ENCODE measurements at regions not wholly inside any gene's neighbourhood (a gene's known extent, or its start where the extent isn't known, plus 50 kb on each side); places are given as distances from the start of the nearest gene placed in this dataset.

DNA sequence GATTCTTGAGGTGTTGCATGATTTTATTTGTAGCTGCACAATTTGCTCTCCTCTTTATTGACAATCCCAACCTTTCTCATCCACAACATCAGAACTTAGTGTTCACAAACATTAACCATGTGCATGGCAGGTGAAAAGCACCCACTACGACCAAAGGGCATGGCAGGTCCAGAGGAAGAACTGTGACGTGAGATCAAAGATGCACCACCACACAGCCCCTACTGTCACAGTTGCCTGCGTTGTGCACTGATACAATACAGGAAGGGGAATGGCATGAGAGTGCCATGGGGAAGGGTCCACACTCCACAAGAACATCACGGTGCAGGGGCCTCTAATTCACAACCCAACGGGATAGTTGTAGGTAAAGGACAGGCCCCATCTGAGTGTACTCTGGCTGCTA is 217.1 kb upstream of the PFKP start:
- DNase-seq: no peak

DNA sequence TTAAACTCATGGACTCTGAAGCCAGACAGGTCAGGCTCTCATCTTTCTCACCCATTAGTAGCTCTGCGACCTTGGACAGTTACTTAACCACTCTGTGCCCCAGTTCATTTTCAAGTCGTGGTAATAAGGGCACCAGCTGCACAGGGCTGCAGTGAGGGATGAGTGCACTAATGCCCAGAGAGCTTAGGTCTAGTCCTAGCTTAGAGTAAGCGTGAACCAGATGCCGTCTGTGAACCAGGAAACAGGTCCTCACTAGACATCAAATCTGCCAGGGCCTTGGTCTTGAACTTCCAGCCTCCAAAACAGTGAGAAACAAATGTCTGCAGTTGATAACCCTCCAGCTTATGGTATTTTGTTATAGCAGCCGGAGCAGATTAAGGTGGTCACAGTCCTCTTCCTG is 222.4 kb upstream of the PFKP start:
- no peak for DNase-seq

DNA sequence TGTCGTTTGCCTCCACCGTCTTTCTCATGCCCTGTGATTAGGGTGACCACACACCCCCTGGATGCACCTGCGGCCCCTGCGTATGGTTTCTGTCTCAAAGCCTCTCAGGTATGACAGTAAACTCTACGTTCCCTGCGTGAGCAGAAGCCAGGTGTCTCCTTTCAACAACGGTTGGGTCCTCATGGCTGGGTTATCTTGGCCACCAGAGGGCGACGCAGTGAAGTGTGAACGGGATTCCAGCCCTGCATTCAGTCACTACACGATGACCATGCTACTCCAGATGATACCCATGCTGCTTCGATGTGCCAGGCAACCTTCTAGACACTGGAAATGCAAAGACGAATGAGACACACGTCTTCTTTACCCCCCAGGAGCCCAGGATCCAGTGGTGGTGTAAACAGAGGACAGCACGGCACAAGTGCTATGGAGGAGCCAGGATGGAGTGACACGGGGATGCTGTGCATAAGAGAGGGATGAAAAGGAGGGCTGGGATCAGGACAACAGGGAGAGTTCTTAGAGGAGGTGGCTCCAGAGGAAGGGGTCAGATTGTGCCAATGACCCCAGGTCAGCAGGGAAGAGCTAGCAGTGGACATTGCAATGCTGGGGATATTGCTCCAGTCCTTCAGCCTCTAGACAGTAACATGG is 228.1 kb upstream of the PFKP start:
- no peak for DNase-seq

DNA sequence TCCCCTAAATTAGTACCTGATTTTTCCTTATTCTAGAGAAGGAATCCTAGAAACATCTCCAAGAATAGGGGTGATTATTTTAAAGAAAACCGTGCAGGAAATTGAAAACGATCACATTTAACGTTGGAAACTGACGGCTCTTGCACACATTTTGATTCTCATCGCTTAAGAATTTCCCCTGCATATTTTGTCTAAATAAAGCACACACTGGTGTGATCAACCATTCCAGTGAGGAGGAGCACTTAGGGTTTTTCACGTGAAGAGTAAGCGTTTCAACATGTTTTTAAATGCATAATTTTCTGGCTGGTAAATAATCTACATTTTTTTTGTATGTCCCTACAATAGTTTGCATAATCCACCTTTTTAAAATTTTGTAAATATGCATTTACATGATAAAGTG is 229.7 kb upstream of the PFKP start:
- no peak for DNase-seq

DNA sequence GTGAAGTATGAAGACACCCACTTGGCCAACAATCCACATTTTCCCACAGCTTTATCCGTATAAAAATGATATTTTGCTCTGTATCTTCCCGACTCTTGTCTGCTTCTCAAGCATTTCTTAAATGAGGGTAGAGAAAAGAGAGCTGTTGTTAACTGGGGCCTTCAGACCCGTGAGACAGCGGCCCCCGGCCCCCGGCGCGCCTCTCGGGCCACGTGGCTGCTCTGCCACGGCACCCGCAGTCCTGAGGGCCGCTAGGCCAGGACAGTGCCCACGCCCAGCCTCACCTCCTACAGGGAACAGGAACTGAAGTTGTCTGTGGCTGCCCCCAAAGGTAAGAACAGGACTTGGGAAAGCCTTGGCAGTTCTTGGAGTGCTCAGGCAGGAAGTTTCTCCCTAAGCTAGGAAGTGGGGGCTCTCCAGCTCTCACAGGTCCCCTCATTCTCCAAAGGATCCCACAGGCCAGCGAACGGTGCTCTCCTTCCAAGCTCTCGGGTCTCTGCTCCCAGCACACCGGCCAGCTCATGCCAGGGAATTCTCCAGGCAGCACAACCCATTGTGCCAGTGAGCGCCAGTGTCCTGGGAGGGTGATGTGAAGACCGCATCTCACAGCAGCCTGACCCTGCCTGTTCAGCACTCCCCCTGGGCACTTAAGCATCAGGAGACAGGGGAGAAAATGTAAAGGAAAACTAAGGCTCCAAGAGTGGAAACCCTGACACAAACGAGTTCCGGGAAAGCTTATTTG is 230.3 kb upstream of the PFKP start:
- no peak for DNase-seq

DNA sequence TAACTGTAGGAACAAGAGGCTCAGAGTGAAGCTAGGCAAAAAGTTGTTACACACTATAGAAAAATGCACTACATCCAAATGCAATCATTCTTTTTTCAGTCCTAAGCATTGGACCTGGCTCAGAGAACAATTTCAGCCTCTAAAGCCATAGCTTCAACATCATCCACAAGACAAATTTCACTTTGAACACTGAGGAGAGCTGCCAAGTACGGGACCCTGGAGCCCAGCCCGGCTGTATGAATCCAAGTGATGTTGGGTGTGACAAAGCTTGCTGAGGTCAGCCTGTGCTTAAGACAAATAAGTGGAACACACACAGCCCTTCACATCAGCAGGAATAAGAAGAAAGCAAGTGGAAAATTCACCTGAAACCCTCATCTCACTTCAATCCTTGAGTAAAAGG is 233.1 kb upstream of the PFKP start:
- DNase-seq: no peak

DNA sequence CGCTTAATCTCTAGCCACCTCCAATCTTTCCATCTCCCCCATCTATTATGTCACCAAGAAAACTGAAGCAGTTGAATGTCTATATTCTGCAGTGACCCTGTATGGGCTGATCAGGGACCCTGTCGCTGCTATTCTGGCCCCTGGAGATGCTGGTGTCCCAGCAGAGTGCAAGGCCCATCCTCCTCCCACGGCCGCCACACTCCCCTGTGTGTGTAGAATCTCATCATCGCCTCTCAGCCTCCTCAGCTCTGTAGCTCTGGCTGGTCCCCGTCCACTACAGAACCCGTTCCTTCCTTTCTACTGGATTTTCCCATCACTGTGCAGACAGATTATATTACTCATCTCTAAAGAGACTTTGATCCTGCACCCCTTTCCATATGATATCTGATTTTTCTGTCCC is 235.8 kb upstream of the PFKP start:
- no peak for DNase-seq

DNA sequence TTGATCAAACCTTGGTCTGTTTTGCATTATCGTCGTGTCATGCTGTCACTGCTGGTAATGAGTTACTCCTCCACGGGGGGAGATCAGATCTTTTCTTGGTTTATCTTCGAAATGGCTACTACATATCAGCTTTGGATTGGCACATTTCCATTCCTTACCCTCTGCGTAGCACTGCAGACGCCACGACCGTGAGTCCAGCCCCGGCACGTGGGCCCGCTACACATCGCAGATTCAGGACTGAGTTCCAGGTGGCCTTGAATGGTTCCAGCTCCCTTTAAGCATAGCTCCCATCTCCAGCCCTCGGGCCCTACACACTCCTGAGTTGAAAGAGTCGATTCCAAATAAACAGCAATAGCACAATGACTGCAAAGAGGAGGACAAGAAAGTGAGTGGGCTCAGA is 238.6 kb upstream of the PFKP start:
- no peak for DNase-seq

DNA sequence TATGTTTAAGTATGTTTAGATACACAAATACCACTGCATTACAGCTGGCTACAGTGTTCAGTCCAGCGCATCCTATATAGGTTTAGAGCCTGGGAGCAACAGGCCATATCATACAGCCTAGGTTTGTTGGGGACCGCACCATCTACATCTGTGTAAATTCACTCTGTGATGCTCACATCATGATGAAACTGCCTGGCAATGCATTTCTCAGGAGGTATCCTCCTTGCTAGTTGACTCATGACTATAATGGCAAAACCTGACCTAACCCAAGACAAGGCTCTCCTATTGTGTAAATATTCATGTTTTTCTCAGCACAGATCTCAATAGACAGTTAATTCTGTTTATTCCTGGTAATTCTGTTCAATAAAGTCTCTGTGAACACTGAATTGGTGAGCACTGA is 240.7 kb upstream of the PFKP start:
- DNase-seq: no peak

DNA sequence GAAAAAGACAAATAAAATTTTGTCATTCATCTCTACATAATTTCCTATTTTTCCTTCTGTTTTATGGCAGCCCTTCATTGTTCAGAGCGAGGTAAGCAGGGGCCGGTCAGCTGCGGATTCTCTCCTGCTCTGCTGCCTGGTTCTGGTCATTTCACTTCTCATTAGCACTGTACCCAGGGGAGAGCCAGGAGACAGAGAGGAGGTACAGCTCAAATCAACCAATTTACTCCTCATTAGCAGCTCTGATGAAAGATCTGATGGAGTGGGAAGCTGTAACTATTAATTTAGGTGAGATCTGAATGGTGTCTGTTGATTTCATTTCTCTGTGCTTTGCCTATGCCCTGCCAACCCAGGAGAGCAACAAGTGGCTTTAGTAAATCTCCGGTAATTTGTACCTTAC is 241.5 kb upstream of the PFKP start:
- no peak for DNase-seq

DNA sequence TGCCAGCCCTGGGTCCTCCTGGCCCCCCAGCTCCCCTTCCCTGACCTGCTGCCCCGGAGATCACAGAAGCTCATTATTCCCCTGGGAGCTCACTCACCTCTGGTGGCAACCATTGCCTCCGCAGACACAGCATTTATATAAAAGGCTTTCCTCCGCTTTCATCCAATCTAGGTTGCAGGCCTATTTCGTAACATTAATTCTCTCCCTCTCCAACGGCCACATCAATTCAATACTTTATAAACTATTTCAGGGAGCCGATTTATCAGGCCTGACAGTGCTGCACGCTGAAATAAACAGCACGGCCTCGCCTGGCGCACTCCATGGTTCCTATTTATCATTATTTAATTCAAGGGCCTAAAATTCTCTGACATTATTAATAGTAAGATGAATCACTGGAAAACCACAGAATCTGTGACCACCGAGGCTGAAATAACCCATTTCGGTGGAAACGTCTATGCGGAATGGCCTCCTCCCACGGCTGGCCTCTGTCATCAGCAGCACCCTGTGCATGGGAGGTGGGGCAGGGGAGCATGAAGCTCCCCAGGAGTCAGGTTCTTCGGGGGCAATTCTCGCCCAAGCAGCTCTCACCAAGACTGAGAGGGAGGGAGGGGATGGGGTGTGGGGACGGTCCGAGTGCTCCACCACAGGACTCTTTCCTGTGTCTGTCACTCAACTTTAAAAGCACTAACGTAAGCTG is 249.3 kb upstream of the PFKP start:
- DNase-seq: no peak

DNA sequence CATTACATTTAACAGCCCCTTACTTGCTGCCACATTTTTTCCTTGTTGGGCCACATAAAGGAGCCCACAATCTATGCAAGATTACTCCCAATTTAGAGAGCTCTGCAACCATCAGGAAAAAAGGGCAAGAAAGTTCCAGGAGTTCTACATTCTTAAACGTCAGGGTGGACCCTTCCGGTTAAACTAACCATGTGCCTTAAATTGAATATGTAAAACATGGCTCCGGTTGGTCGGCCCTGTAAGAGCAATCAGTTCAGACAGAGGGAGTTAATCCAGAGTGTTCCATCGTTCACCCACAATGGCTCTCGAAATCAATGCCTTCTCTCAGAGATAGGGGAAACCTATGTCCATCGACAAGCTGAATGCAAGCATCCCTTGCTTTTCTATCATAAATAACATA is 253.7 kb upstream of the PFKP start:
- DNase-seq: no peak

DNA sequence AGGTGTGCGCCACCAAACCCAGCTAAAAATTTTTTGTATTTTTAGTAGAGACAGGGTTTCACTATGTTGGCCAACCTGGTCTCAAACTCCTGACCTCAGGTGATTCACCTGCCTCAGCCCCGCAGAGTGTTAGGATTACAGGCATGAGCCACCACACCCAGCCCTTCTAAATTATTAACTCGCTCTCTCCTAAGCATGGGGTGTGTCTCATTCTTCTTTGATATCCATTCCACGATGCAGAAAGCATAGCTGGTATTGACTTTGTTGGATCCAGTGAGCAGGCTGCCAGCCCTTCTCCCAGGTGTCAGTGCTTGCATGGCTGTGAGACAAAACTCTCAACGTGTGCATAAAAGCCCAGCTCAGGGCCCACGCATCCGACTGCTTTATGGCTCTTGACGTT is 254.1 kb upstream of the PFKP start:
- DNase-seq: no peak

DNA sequence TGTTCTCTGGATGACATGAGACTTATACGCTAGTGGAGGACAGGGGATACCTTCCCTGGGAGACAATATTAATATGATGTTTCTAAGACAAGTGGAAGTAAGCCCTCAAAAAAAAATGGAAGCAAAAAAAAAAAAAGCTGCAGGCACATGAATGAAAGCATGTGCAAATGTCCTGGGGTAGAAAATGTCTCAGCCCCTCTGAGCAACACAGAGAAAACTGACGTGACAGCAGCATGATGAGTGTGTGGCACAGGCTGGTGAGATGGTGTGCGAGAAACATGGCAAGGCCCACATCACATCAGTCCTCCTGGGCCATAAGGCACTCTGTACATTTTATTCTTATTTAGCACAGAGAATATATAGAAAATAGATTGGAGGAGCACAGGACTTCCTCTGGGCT is 254.7 kb upstream of the PFKP start:
- DNase-seq: no peak

DNA sequence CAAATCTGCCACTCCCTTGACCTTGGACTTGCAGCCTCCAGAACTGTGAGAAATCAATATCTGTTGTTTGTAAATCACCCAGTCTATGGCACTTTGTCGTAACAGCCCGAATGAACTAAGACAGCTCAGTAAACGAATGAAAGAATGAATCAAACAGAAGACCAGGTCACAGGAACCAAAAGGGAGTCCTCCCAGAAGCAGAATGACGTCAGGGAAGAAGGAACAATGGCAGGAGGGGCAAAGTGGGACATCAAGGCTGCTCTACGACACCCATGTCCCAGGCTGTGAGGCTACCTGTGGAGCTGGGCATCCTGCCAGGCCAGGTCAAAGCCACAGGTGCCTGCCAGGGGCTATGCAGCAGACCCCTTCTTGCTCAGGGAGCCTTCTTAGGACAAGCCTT is 267.2 kb upstream of the PFKP start:
- DNase-seq: no peak

DNA sequence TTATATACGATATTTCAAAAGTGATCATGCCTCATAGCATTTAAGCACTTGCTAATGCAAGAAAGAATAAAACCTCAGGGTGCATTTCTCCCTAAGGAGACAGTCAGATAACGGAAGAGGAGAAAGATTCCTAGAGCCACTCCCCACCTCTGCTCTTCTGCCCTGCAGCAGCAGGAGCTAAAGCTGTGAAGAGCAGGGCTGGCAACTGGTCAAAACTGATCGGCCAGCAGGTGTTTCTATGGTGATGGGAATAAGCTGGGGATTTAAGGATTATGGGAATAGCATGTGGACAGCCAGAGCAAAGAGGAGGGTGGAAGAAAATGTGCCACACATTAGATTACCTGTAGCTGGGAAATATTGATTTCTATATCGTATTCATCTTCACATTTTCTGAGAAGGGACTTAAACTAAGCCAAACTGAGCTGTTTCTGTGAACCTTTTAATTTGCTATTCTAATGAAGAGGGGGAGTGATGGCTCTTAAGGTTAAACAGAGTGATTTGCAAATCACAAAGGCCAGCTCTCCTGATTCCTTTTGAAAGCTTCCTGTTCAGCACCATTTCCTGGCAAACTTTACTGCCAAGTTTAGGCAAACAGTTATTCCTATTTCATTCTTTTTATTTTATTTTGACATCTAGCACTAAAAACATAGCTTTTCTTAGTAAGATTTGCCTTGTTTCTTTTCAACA is 268.9 kb upstream of the PFKP start:
- no peak for DNase-seq

DNA sequence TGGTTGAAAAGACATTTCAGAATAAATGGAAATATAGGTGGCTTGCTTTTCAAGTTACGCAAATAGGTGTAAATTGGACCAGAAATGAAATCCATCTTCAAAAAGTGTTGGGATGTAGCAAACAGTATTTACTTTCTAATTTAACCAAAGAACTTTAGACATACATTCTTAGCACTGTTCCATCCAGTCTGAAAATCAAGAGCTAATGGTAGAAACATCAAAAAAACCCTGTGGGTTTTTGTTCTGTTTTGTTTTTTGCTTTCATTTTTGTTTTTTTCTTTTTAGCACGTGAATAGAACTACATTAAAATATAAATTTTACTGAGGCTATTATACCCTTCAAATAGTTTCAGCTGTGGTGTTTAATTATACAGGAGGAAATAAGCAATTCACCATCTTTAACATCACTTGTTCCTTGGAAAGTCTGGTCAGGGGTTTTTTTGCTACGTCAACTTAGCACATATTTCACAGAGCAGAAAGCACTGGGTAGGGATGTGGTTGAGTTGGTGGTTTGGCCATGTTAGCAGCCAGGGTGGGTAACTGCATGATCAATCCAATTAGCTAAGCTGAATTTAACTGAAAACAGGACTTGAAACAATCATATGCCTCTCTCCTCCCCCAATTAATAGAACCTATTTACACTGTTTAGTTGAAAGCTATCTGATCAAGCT is 275.4 kb upstream of the PFKP start:
- DNase-seq: peak in 1 of 2 donors; percentile 6

DNA sequence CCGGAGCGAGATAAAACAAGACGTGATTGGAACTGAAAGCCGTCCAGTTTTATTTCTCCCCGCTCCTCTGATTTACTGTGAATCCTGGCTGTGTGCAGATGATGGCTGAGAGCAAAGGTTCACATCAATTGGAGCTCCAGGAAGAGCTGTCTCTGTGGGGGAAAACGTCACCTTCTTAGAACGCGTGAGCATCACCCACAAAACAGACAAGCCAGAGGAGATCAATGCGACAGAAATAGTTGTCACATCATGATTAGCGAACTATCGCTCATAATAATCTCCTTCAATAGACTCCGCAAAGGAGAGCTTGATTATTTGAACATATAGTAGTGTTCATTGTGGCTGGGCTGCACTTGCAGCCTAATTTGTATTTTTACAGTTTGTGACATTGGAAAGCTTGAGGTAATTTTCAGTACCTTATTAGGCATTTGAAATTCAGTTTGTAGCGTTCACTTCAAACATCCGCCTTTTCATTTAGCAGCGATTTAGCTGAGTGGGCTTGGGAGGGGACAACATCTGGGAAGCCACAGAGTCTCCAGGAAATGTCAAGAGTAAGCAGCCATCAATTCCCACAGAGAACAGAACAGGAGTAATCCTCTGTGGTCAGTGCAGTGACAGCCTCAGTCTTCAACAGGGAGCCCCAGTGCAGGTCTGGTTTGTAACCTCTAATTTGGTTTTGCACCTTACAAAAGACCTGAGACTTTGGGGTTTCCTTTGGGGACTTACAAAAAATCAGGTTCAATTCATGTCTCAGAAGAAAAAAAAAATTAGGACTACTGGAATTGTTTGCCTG is 276.8 kb upstream of the PFKP start:
- DNase-seq: no peak

DNA sequence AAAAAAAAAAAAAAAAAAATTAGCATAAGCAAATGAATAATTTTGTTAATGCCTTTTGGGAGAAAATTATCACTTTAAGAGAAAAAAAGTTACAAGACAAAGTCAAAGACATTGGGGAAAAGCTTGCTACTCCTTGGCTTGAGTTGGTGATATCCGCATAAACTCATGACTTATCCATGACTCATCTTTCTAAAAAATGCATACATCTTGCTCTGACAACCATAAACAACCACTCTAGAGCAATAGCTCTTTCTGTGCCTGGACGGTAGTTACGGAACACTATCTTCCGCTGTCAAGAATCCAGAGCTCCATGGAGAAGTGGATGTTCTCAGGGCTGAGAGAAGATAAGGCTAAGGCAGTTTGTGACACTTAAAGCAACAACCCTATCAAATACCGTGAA is 281.1 kb upstream of the PFKP start:
- no peak for DNase-seq

DNA sequence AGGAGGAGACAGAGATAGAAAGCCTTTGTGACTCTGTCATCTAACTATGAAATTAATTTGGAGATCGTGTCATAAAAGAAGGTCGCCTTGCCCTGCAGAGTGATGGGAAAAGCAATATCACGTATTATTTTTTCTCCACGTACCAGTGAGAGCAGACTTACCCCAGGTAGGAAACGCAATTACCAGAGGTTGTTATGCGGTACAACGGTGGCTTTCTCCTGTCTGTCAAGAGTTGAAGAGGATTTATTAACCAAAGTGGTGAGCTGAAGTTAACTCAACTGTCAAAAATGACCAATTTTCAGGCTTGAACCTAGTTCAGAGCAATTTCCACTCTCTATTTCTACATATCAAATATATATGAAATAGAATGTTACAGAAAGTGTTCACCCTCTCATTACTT is 282.6 kb upstream of the PFKP start:
- no peak for DNase-seq

DNA sequence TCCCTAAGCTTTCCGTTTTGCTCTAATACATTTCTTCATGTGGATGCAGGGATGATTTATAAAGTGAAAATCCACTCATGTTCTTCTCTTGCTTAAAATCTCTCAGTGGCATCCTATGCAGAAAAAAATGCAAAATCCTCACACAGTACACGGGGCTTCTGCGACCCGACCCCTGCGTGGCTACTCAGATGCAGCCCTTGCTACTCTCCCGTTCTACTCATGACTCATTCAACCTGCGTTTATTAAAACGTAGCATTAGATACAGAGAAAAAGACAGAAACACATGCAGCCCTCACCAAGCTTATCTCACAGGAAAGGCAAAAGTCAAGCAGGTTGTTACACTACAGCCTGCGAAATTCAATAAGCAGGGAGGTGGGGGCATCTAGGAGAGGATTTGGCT is 284.4 kb upstream of the PFKP start:
- DNase-seq: no peak

DNA sequence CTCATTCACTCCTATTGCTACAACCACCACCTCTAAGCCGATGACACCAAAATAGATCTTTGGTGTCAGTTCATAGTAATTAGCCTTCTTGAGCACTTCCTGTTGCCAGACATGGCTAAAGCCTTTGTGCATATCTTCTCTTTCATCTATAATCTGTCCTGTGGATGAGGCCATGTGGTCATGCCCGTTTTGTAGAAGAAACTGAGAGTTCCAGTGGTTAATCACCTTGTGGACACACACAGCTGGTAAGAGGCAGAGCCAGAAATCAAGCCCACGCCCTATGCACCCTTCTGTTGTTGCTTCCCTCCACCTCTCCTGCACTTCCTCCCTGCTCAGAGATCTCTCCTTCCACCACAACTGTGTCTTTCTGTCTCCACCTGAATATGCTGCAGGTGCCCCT is 285.1 kb upstream of the PFKP start:
- no peak for DNase-seq

Data from CD4-positive, alpha-beta T cell treated with Interleukin-4 for 1 hour (primary cell).